HL-60/S4 treated with phorbol 12-myristate 13-acetate at 8.2 ng/mL for 4 days and 3 days (cell line): ENCODE measurements at regions not wholly inside any gene's neighbourhood (a gene's known extent, or its start where the extent isn't known, plus 50 kb on each side); places are given as distances from the start of the nearest gene placed in this dataset.

Experiments used
- in situ Hi-C: fragments of 300-500 bp; cut with MboI; formaldehyde crosslinking; loops from 2 replicates; pipeline ENCODE4 v1.15.0; 2022; ENCODE audit warnings: low sequenced_read_pairs

- in situ Hi-C loops: no loop called here
These were observed 103.8 kb downstream of the GTPBP8 start for GRCh38 chr3:113094337-113095221.

GRCh38 chr3:113096188-113096892 is 105.6 kb downstream of the GTPBP8 start:
- in situ Hi-C loops: no loop called here

- in situ Hi-C loops: no loop called here
These were observed 107.2 kb downstream of the GTPBP8 start for GRCh38 chr3:113097960-113098447.

GRCh38 chr3:113100063-113100462 is 109.3 kb downstream of the GTPBP8 start:
- in situ Hi-C loops: no loop called here

GRCh38 chr3:113103588-113103987 is 107.8 kb upstream of the BOC start:
- in situ Hi-C loops: no loop called here

GRCh38 chr3:113104357-113105092 is 106.8 kb upstream of the BOC start:
- in situ Hi-C loops: no loop called here

- in situ Hi-C loops: no loop called here
These were observed 106.3 kb upstream of the BOC start for GRCh38 chr3:113105093-113105449.

- in situ Hi-C loops: no loop called here
These were observed 105.2 kb upstream of the BOC start for GRCh38 chr3:113105966-113106660.

GRCh38 chr3:113110267-113110666 is 101.1 kb upstream of the BOC start:
- in situ Hi-C loops: no loop called here

GRCh38 chr3:113111011-113111707 is 100.2 kb upstream of the BOC start:
- in situ Hi-C loops: no loop called here

GRCh38 chr3:113113361-113113760 is 98.0 kb upstream of the BOC start:
- in situ Hi-C loops: no loop called here

GRCh38 chr3:113117511-113118234 is 93.7 kb upstream of the BOC start:
- in situ Hi-C loops: no loop called here

GRCh38 chr3:113118336-113118735 is 93.0 kb upstream of the BOC start:
- in situ Hi-C loops: no loop called here

- in situ Hi-C loops: no loop called here
These were observed 87.0 kb upstream of the BOC start for GRCh38 chr3:113124256-113124830.

- in situ Hi-C loops: no loop called here
These were observed 85.4 kb upstream of the BOC start for GRCh38 chr3:113125951-113126350.

GRCh38 chr3:113128386-113129015 is 82.9 kb upstream of the BOC start:
- in situ Hi-C loops: no loop called here

- in situ Hi-C loops: no loop called here
These were observed 82.2 kb upstream of the BOC start for GRCh38 chr3:113129168-113129567.

GRCh38 chr3:113132571-113132996 is 78.8 kb upstream of the BOC start:
- in situ Hi-C loops: loop anchor here (10.0 kb wide), 1 partner anchor 152 kb away; no protein-coding TSS in a partner anchor

- in situ Hi-C loops: loop anchor here (10.0 kb wide), 1 partner anchor 152 kb away; no protein-coding TSS in a partner anchor
These were observed 78.2 kb upstream of the BOC start for GRCh38 chr3:113133140-113133539.
